SU-DHL-6 (cell line): ENCODE measurements at regions not wholly inside any gene's neighbourhood (a gene's known extent, or its start where the extent isn't known, plus 50 kb on each side); places are given as distances from the start of the nearest gene placed in this dataset.

ENCODE experiments used
- CTCF ChIP-seq: fragments of 200-600 bp; sonication (generic); IDR thresholded peaks from one replicate; pipeline ENCODE4 v1.5.1; 2017; ENCODE audit warnings: antibody characterized with exemption, mild to moderate bottlenecking, low read length, moderate library complexity; ENCODE audit not compliant: insufficient read depth, poor library complexity, severe bottlenecking
- EZH2phosphoT487 ChIP-seq: fragments of 200-600 bp; sonication (generic), shearing (Covaris generic); conservative IDR thresholded peaks from 2 replicates; pipeline ENCODE4 v1.6.1; 2018; ENCODE audit warnings: mild to moderate bottlenecking, antibody characterized with exemption, low read length, moderate library complexity, mixed read lengths

DNA sequence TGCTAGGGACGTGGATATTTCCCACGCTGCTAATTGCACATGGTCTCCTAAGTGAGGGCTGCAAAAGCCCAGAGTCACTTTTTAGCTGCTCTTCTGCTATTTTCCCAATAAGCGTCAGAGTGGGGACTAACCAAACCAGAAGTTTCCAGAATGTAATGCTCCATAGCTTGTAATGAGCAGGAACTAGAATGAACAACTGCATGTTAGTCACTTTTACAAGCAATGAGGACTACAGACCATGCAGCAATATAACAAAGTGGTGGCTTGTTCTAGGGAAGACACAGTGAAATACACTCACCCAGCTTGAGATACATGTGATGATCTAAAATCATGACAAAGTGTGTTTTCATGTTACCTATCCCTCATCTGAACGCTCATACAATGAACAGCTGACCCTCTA is 314.1 kb upstream of the SGK1 start:
- TF ChIP-seq CTCF (no peak), EZH2phosphoT487 (no peak)
